ENCODE measurements at regions not wholly inside any gene's neighbourhood (a gene's known extent, or its start where the extent isn't known, plus 50 kb on each side); places are given as distances from the start of the nearest gene placed in this dataset.

- no peak for TF ChIP-seq PATZ1 (CRISPR knock-in tag; IDR thresholded peaks at IDR 0.05; ENCODE audit: borderline replicate concordance)
- TF ChIP-seq BACH2 (CRISPR knock-in tag; IDR thresholded peaks at IDR 0.05; ENCODE audit: borderline replicate concordance) = no peak
- TF ChIP-seq ZNF565 (CRISPR knock-in tag; conservative IDR thresholded peaks at IDR 0.05; ENCODE audit: low read depth) = no peak
- no peak for TF ChIP-seq ZFP3 (CRISPR knock-in tag; IDR thresholded peaks at IDR 0.05)
- no peak for TF ChIP-seq OSR1 (CRISPR knock-in tag; IDR thresholded peaks at IDR 0.05)
- no peak for TF ChIP-seq TOX (CRISPR knock-in tag; IDR thresholded peaks at IDR 0.05; ENCODE audit: borderline replicate concordance)
- no peak for TF ChIP-seq CSDC2 (CRISPR knock-in tag; IDR thresholded peaks at IDR 0.05)
- TF ChIP-seq PPARA (CRISPR knock-in tag; IDR thresholded peaks at IDR 0.05; ENCODE audit: borderline replicate concordance) = no peak
- no peak for TF ChIP-seq RARB (CRISPR knock-in tag; IDR thresholded peaks at IDR 0.05)
- ATAC-seq = no peak
Observed at GRCh38 chr20:19860737-19861136, 102.7 kb downstream of the RIN2 start.

DNA sequence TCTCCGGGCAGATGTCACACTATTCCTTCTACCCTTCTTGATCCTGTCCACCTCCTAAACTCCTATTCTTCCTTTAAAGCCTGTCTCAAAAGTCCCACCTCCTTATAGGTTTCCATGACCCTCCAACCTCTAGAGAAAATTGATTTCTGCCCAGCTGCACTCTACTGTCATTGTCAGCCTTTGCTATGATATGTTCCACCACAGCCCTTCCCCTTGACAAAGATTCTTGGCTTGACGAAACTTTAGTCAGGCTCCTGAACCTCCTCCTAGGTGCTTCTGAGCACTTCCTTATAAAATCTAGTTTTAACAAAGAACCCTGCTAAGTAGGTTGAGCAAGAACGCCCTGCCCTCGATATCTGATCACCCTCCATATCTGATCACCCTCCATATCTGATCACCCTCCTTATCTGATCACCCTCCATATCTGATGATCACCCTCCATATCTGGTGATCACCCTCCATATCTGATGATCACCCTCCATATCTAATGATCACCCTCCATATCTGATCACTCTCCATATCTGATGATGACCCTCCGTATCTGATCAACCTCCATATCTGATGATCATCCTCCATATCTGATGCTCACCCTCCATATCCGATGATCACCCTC is 103.2 kb downstream of the RIN2 start:
- no peak for TF ChIP-seq TCF4 (CRISPR knock-in tag; IDR thresholded peaks at IDR 0.05; ENCODE audit: borderline replicate concordance)
- no peak for TF ChIP-seq ISL1 (CRISPR knock-in tag; IDR thresholded peaks at IDR 0.05)
- no peak for TF ChIP-seq PATZ1 (CRISPR knock-in tag; IDR thresholded peaks at IDR 0.05; ENCODE audit: borderline replicate concordance)
- TF ChIP-seq ZC3H10 (CRISPR knock-in tag; IDR thresholded peaks at IDR 0.05) = no peak
- no peak for TF ChIP-seq ZFP3 (CRISPR knock-in tag; IDR thresholded peaks at IDR 0.05)
- no peak for ATAC-seq

- TF ChIP-seq ZC3H10 (CRISPR knock-in tag; IDR thresholded peaks at IDR 0.05) (no peak), OSR1 (CRISPR knock-in tag; IDR thresholded peaks at IDR 0.05) (no peak), TCF4 (CRISPR knock-in tag; IDR thresholded peaks at IDR 0.05; ENCODE audit: borderline replicate concordance) (no peak), ZNF8 (CRISPR knock-in tag; IDR thresholded peaks at IDR 0.05) (no peak), TOX (CRISPR knock-in tag; IDR thresholded peaks at IDR 0.05; ENCODE audit: borderline replicate concordance) (no peak), CREB5 (CRISPR knock-in tag; IDR thresholded peaks at IDR 0.05; ENCODE audit: low read depth) (no peak), ZNF70 (CRISPR knock-in tag; IDR thresholded peaks at IDR 0.05) (no peak), ESRRG (CRISPR knock-in tag; IDR thresholded peaks at IDR 0.05) (no peak), ISL1 (CRISPR knock-in tag; IDR thresholded peaks at IDR 0.05) (no peak), PPARA (CRISPR knock-in tag; IDR thresholded peaks at IDR 0.05; ENCODE audit: borderline replicate concordance) (no peak)
- TF ChIP-seq, protein P1, sequence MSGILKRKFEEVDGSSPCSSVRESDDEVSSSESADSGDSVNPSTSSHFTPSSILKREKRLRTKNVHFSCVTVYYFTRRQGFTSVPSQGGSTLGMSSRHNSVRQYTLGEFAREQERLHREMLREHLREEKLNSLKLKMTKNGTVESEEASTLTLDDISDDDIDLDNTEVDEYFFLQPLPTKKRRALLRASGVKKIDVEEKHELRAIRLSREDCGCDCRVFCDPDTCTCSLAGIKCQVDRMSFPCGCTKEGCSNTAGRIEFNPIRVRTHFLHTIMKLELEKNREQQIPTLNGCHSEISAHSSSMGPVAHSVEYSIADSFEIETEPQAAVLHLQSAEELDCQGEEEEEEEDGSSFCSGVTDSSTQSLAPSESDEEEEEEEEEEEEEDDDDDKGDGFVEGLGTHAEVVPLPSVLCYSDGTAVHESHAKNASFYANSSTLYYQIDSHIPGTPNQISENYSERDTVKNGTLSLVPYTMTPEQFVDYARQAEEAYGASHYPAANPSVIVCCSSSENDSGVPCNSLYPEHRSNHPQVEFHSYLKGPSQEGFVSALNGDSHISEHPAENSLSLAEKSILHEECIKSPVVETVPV (CRISPR knock-in tag; IDR thresholded peaks at IDR 0.05) = no peak
- no peak for ATAC-seq
Observed at GRCh38 chr20:19864130-19864529, 106.1 kb downstream of the RIN2 start.

GRCh38 chr20:19866070-19866469 is 108.0 kb downstream of the RIN2 start:
- no peak for ATAC-seq
- TF ChIP-seq ZNF70 (CRISPR knock-in tag; IDR thresholded peaks at IDR 0.05) (no peak), ZNF8 (CRISPR knock-in tag; IDR thresholded peaks at IDR 0.05) (no peak), ZNF565 (CRISPR knock-in tag; conservative IDR thresholded peaks at IDR 0.05; ENCODE audit: low read depth) (no peak), CREB5 (CRISPR knock-in tag; IDR thresholded peaks at IDR 0.05; ENCODE audit: low read depth) (no peak), CSDC2 (CRISPR knock-in tag; IDR thresholded peaks at IDR 0.05) (no peak), ZC3H10 (CRISPR knock-in tag; IDR thresholded peaks at IDR 0.05) (no peak), ISL1 (CRISPR knock-in tag; IDR thresholded peaks at IDR 0.05) (no peak), GLIS3 (CRISPR knock-in tag; IDR thresholded peaks at IDR 0.05) (no peak), BACH2 (CRISPR knock-in tag; IDR thresholded peaks at IDR 0.05; ENCODE audit: borderline replicate concordance) (no peak), ARNTL (CRISPR knock-in tag; IDR thresholded peaks at IDR 0.05; ENCODE audit: borderline replicate concordance, low read depth) (no peak), RARB (CRISPR knock-in tag; IDR thresholded peaks at IDR 0.05) (no peak), TOX (CRISPR knock-in tag; IDR thresholded peaks at IDR 0.05; ENCODE audit: borderline replicate concordance) (no peak), TCF4 (CRISPR knock-in tag; IDR thresholded peaks at IDR 0.05; ENCODE audit: borderline replicate concordance) (no peak), OSR1 (CRISPR knock-in tag; IDR thresholded peaks at IDR 0.05) (no peak), SNAI2 (CRISPR knock-in tag; IDR thresholded peaks at IDR 0.05) (no peak)
- TF ChIP-seq, protein P2, sequence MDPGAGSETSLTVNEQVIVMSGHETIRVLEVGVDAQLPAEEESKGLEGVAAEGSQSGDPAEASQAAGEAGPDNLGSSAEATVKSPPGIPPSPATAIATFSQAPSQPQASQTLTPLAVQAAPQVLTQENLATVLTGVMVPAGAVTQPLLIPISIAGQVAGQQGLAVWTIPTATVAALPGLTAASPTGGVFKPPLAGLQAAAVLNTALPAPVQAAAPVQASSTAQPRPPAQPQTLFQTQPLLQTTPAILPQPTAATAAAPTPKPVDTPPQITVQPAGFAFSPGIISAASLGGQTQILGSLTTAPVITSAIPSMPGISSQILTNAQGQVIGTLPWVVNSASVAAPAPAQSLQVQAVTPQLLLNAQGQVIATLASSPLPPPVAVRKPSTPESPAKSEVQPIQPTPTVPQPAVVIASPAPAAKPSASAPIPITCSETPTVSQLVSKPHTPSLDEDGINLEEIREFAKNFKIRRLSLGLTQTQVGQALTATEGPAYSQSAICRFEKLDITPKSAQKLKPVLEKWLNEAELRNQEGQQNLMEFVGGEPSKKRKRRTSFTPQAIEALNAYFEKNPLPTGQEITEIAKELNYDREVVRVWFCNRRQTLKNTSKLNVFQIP (CRISPR knock-in tag; IDR thresholded peaks at IDR 0.05; ENCODE audit: borderline replicate concordance, low read depth) = no peak
- TF ChIP-seq, protein P3, sequence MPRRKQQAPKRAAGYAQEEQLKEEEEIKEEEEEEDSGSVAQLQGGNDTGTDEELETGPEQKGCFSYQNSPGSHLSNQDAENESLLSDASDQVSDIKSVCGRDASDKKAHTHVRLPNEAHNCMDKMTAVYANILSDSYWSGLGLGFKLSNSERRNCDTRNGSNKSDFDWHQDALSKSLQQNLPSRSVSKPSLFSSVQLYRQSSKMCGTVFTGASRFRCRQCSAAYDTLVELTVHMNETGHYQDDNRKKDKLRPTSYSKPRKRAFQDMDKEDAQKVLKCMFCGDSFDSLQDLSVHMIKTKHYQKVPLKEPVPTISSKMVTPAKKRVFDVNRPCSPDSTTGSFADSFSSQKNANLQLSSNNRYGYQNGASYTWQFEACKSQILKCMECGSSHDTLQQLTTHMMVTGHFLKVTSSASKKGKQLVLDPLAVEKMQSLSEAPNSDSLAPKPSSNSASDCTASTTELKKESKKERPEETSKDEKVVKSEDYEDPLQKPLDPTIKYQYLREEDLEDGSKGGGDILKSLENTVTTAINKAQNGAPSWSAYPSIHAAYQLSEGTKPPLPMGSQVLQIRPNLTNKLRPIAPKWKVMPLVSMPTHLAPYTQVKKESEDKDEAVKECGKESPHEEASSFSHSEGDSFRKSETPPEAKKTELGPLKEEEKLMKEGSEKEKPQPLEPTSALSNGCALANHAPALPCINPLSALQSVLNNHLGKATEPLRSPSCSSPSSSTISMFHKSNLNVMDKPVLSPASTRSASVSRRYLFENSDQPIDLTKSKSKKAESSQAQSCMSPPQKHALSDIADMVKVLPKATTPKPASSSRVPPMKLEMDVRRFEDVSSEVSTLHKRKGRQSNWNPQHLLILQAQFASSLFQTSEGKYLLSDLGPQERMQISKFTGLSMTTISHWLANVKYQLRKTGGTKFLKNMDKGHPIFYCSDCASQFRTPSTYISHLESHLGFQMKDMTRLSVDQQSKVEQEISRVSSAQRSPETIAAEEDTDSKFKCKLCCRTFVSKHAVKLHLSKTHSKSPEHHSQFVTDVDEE (CRISPR knock-in tag; IDR thresholded peaks at IDR 0.05) = no peak
